ENCODE measurements at regions not wholly inside any gene's neighbourhood (a gene's known extent, or its start where the extent isn't known, plus 50 kb on each side); places are given as distances from the start of the nearest gene placed in this dataset.

DNA sequence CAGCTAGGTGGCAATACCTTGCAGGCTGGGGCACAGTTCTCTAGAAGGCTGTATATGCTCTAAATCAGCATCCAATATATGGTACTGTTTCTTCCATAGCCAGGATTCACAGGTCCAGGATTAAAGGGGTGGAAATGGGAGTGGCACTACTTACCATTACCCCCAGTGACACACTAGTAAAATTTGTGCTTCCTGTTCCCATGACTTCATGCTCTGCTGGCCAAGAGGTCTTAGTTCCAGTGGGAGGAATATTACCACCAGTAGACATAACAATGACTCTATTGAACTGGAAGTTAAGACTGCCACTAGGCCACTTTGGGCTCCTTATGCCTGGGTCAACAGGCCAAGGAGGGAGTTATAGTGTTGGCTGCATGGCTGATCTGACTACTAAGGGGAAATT lies 174.3 kb upstream of the TNFAIP3 start (continued):
- TF ChIP-seq FOSL2 (IDR thresholded peaks at IDR 0.05) (no peak), FOSL2 (CRISPR knock-in tag; IDR thresholded peaks at IDR 0.05) (no peak), JUNB (IDR thresholded peaks at IDR 0.05) (no peak), HOXA7 (CRISPR knock-in tag; IDR thresholded peaks at IDR 0.05) (no peak)

DNA sequence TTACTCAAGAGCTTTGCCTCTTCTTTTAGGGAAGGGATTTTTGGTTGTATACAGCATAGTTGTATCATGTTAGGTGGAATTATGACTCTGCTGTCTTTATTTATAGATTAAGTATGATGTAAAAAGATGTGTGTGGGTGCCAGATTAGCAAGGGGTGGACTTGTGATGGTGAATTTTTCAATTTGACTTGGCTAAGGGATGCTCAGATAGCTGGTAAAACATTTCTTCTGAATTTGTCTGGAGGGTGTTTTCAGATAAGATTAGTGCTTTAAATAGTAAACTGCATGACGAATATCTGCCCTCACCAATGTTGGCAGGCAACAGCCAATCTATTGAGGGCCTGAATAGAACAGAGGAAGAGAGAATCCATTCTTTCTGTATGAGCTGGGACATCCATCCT lies 173.3 kb upstream of the TNFAIP3 start:
- CTCF ChIA-PET = interaction anchor here (0.7 kb wide), 1 partner anchor 599 kb away, joined by 3 read pairs; no protein-coding TSS in a partner anchor
- no peak overlapping the region for H3K4me2 ChIP-seq
- DNase-seq (ENCODE audit: low read depth in 1 of 2, low spot score in 1 of 2) (no peak), FAIRE-seq (no peak), ATAC-seq (no peak)
- 79% methylated on average over 1 of the region's 1 CpG for WGBS (ENCODE audit: missing lambda C conversion rate)
- H3K9me3 ChIP-seq = no peaks in the 10 kb centered on the region
- TF ChIP-seq ZFP36 (IDR thresholded peaks at IDR 0.05; ENCODE audit: borderline replicate concordance, partially characterized antibody) = no peak
- no peak for TF ChIP-seq ZNF302 (CRISPR knock-in tag; IDR thresholded peaks at IDR 0.05)
- TF ChIP-seq GATA3 (IDR thresholded peaks at IDR 0.05; ENCODE audit: borderline replicate concordance) = no peak
- no peak for TF ChIP-seq RCOR1 (IDR thresholded peaks at IDR 0.05; ENCODE audit: low read depth, low read length)
- TF ChIP-seq TP53 (CRISPR knock-in tag; IDR thresholded peaks at IDR 0.05) = no peak
- peaks cover 16% of the 10 kb centered on the region for H3K4me1 ChIP-seq
- H3K27ac ChIP-seq = peak overlapping the region in 1 of 2 experiments; percentile 16; a peak in 1 of 6 replicates
- POLR2A ChIA-PET = no interaction called here
- no peak overlapping the region for H3K4me3 ChIP-seq

DNA sequence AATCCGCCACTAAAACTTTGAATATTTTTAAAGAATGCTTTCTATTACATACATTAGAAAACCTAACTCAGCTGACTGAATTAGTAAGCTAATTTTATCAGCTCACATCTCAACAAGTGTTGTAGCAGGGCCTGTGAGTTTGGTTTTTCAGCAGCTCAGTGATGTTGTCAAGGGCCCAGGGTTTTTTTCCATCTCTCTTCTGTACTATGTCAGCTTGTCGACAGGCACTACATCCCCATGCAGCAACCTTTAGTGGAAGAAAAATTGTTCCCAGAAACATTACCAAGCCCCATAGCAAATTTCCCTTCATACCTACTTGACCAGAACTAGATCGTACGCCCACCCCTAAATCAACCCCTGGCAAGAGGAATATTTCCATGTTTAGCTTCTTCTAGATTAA lies 170.3 kb upstream of the TNFAIP3 start:
- Histone ChIP-seq H3K4me3 (no peak overlapping the region), H3K27ac (peak overlapping the region in 1 of 2 experiments; percentile 78; a peak in 2 of 6 replicates), H3K4me1 (peaks cover 16% of the 10 kb centered on the region), H3K9me3 (no peaks in the 10 kb centered on the region), H3K4me2 (no peak overlapping the region; the same call in 2 of the 3 replicates)
- TF ChIP-seq ZNF302 (CRISPR knock-in tag; IDR thresholded peaks at IDR 0.05) (no peak), SMC3 (IDR thresholded peaks at IDR 0.05) (no peak), POLR2A (IDR thresholded peaks at IDR 0.05; ENCODE audit: low read length) (no peak), ZFP36 (IDR thresholded peaks at IDR 0.05; ENCODE audit: borderline replicate concordance, partially characterized antibody) (no peak), KDM1A (IDR thresholded peaks at IDR 0.05; ENCODE audit: low read depth) (no peak), JUN (IDR thresholded peaks at IDR 0.05) (no peak), CBX8 (IDR thresholded peaks at IDR 0.05) (no peak), TP53 (CRISPR knock-in tag; IDR thresholded peaks at IDR 0.05) (no peak), EHMT2 (IDR thresholded peaks at IDR 0.05; ENCODE audit: low read depth) (no peak), NR3C1 (IDR thresholded peaks at IDR 0.05) (no peak), KDM5A (IDR thresholded peaks at IDR 0.05) (no peak), RAD21 (conservative IDR thresholded peaks at IDR 0.05 in 1 of 2, IDR thresholded peaks at IDR 0.05 in 1 of 2) (no peak), MAZ (IDR thresholded peaks at IDR 0.05; ENCODE audit: borderline replicate concordance, low read depth, low read length) (no peak)
- TF ChIP-seq, protein P1, sequence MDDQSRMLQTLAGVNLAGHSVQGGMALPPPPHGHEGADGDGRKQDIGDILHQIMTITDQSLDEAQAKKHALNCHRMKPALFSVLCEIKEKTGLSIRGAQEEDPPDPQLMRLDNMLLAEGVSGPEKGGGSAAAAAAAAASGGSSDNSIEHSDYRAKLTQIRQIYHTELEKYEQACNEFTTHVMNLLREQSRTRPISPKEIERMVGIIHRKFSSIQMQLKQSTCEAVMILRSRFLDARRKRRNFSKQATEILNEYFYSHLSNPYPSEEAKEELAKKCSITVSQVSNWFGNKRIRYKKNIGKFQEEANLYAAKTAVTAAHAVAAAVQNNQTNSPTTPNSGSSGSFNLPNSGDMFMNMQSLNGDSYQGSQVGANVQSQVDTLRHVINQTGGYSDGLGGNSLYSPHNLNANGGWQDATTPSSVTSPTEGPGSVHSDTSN (IDR thresholded peaks at IDR 0.05) = no peak
- TF ChIP-seq, protein P2, sequence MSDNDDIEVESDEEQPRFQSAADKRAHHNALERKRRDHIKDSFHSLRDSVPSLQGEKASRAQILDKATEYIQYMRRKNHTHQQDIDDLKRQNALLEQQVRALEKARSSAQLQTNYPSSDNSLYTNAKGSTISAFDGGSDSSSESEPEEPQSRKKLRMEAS (IDR thresholded peaks at IDR 0.05) = no peak
- TF ChIP-seq, protein P3, sequence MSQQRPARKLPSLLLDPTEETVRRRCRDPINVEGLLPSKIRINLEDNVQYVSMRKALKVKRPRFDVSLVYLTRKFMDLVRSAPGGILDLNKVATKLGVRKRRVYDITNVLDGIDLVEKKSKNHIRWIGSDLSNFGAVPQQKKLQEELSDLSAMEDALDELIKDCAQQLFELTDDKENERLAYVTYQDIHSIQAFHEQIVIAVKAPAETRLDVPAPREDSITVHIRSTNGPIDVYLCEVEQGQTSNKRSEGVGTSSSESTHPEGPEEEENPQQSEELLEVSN (IDR thresholded peaks at IDR 0.05; ENCODE audit: borderline replicate concordance, low read depth) = no peak
- TF ChIP-seq, protein P4, sequence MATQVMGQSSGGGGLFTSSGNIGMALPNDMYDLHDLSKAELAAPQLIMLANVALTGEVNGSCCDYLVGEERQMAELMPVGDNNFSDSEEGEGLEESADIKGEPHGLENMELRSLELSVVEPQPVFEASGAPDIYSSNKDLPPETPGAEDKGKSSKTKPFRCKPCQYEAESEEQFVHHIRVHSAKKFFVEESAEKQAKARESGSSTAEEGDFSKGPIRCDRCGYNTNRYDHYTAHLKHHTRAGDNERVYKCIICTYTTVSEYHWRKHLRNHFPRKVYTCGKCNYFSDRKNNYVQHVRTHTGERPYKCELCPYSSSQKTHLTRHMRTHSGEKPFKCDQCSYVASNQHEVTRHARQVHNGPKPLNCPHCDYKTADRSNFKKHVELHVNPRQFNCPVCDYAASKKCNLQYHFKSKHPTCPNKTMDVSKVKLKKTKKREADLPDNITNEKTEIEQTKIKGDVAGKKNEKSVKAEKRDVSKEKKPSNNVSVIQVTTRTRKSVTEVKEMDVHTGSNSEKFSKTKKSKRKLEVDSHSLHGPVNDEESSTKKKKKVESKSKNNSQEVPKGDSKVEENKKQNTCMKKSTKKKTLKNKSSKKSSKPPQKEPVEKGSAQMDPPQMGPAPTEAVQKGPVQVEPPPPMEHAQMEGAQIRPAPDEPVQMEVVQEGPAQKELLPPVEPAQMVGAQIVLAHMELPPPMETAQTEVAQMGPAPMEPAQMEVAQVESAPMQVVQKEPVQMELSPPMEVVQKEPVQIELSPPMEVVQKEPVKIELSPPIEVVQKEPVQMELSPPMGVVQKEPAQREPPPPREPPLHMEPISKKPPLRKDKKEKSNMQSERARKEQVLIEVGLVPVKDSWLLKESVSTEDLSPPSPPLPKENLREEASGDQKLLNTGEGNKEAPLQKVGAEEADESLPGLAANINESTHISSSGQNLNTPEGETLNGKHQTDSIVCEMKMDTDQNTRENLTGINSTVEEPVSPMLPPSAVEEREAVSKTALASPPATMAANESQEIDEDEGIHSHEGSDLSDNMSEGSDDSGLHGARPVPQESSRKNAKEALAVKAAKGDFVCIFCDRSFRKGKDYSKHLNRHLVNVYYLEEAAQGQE (IDR thresholded peaks at IDR 0.05) = no peak
- TF ChIP-seq, protein P5, sequence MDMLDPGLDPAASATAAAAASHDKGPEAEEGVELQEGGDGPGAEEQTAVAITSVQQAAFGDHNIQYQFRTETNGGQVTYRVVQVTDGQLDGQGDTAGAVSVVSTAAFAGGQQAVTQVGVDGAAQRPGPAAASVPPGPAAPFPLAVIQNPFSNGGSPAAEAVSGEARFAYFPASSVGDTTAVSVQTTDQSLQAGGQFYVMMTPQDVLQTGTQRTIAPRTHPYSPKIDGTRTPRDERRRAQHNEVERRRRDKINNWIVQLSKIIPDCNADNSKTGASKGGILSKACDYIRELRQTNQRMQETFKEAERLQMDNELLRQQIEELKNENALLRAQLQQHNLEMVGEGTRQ (IDR thresholded peaks at IDR 0.05) = no peak
- DNase-seq (ENCODE audit: low read depth in 1 of 2, low spot score in 1 of 2) (no peak), FAIRE-seq (no peak), ATAC-seq (no peak)
- ChIA-PET CTCF (interaction anchor here (1.0 to 1.9 kb wide), 6 partner anchors 10 to 307 kb away, joined by 3 to 15 read pairs (median 3); partner anchors contain the start of gene TNFAIP3), POLR2A (no interaction called here)
- WGBS (ENCODE audit: missing lambda C conversion rate) = 93% methylated on average over 4 of the region's 4 CpGs

Data from A549 (cell line).